Left kidney (tissue), 1 donor: ENCODE measurements at regions not wholly inside any gene's neighbourhood (a gene's known extent, or its start where the extent isn't known, plus 50 kb on each side); places are given as distances from the start of the nearest gene placed in this dataset.
"Not testable (repeated sequence)": the region's sequence is repeated elsewhere in the genome, so short reads cannot be mapped to it uniquely, and the experiment has no call there.

Experiments
- DNase-seq: peaks from one replicate; pipeline ENCODE4 v3.0.0-alpha.2; 2013

GRCh38 chr4:140246216-140246615 is 92.2 kb upstream of the MAML3 start:
- DNase-seq = no peak

- no peak for DNase-seq
Observed at GRCh38 chr4:140244328-140244727, 90.3 kb upstream of the MAML3 start.

GRCh38 chr4:140243278-140243753 is 89.3 kb upstream of the MAML3 start:
- peak; percentile 67 for DNase-seq

- no peak for DNase-seq
Observed at GRCh38 chr4:140242357-140243277, 88.6 kb upstream of the MAML3 start.

- DNase-seq = no peak
Observed at GRCh38 chr4:140240237-140240636, 86.3 kb upstream of the MAML3 start.

- DNase-seq = no peak
Observed at GRCh38 chr4:140239311-140239710, 85.3 kb upstream of the MAML3 start.

- DNase-seq = no peak
Observed at GRCh38 chr4:140238351-140239056, 84.5 kb upstream of the MAML3 start.

- no peak for DNase-seq
Observed at GRCh38 chr4:140237616-140238350, 83.8 kb upstream of the MAML3 start.

- no peak for DNase-seq
Observed at GRCh38 chr4:140236654-140237169, 82.7 kb upstream of the MAML3 start.

GRCh38 chr4:140234697-140235060 is 80.7 kb upstream of the MAML3 start:
- no peak for DNase-seq

GRCh38 chr4:140233791-140234696 is 80.1 kb upstream of the MAML3 start:
- no peak for DNase-seq

GRCh38 chr4:140229881-140230280 is 75.9 kb upstream of the MAML3 start:
- DNase-seq = no peak

GRCh38 chr4:140227286-140227685 is 73.3 kb upstream of the MAML3 start:
- no peak for DNase-seq

- no peak for DNase-seq
Observed at GRCh38 chr4:140223056-140223810, 69.2 kb upstream of the MAML3 start.

GRCh38 chr4:140222171-140222570 is 68.2 kb upstream of the MAML3 start:
- no peak for DNase-seq

- DNase-seq = no peak
Observed at GRCh38 chr4:140220058-140220457, 66.1 kb upstream of the MAML3 start.

- DNase-seq = no peak
Observed at GRCh38 chr4:140219567-140219966, 65.6 kb upstream of the MAML3 start.

- not testable (repeated sequence) for DNase-seq
Observed at GRCh38 chr4:140219070-140219469, 65.1 kb upstream of the MAML3 start.

GRCh38 chr4:140213749-140214148 is 59.8 kb upstream of the MAML3 start:
- DNase-seq = no peak

- DNase-seq = no peak
Observed at GRCh38 chr4:140213116-140213515, 59.1 kb upstream of the MAML3 start.
